Amniotic epithelial cell (primary cell): ENCODE measurements at regions not wholly inside any gene's neighbourhood (a gene's known extent, or its start where the extent isn't known, plus 50 kb on each side); places are given as distances from the start of the nearest gene placed in this dataset.

Experiments
- DNase-seq: peaks from one replicate; pipeline ENCODE4 v3.0.0-alpha.2; 2010; ENCODE audit warnings: low read depth

- peak; percentile 54 for DNase-seq
Observed at GRCh38 chr3:153028381-153028780, 133.6 kb upstream of the RAP2B start.

GRCh38 chr3:153029350-153029749 lies 132.7 kb upstream of the RAP2B start:
- DNase-seq = peak; percentile 58

- DNase-seq = no peak
Observed at GRCh38 chr3:153032891-153033290, 129.1 kb upstream of the RAP2B start.

GRCh38 chr3:153036846-153037245 lies 125.2 kb upstream of the RAP2B start:
- DNase-seq = no peak

GRCh38 chr3:153038367-153038766 lies 123.7 kb upstream of the RAP2B start:
- no peak for DNase-seq

GRCh38 chr3:153038779-153039178 lies 123.2 kb upstream of the RAP2B start:
- peak; percentile 53 for DNase-seq

GRCh38 chr3:153041181-153041580 lies 120.8 kb upstream of the RAP2B start:
- DNase-seq = no peak

- DNase-seq = no peak
Observed at GRCh38 chr3:153042088-153042487, 119.9 kb upstream of the RAP2B start.

GRCh38 chr3:153043729-153044328 lies 118.2 kb upstream of the RAP2B start:
- DNase-seq = peak; percentile 71

GRCh38 chr3:153045150-153045549 lies 116.9 kb upstream of the RAP2B start:
- DNase-seq = no peak

- no peak for DNase-seq
Observed at GRCh38 chr3:153050978-153051377, 111.0 kb upstream of the RAP2B start.

- peak; percentile 86 for DNase-seq
Observed at GRCh38 chr3:153051427-153052095, 110.5 kb upstream of the RAP2B start.

GRCh38 chr3:153052096-153052460 lies 109.9 kb upstream of the RAP2B start:
- DNase-seq = peak; percentile 87

GRCh38 chr3:153055217-153055616 lies 106.8 kb upstream of the RAP2B start:
- no peak for DNase-seq

- DNase-seq = no peak
Observed at GRCh38 chr3:153055779-153056178, 106.2 kb upstream of the RAP2B start.

- DNase-seq = peak; percentile 79
Observed at GRCh38 chr3:153058031-153058688, 103.9 kb upstream of the RAP2B start.

GRCh38 chr3:153060346-153060745 lies 101.7 kb upstream of the RAP2B start:
- no peak for DNase-seq

- DNase-seq = no peak
Observed at GRCh38 chr3:153061938-153062528, 100.0 kb upstream of the RAP2B start.

- DNase-seq = no peak
Observed at GRCh38 chr3:153063337-153063736, 98.7 kb upstream of the RAP2B start.

GRCh38 chr3:153066983-153067382 lies 95.0 kb upstream of the RAP2B start:
- no peak for DNase-seq

GRCh38 chr3:153069598-153070510 lies 92.2 kb upstream of the RAP2B start:
- DNase-seq = peak; percentile 69

GRCh38 chr3:153070511-153070868 lies 91.5 kb upstream of the RAP2B start:
- no peak for DNase-seq
